HG03064 (cell line): ENCODE measurements at regions not wholly inside any gene's neighbourhood (a gene's known extent, or its start where the extent isn't known, plus 50 kb on each side); places are given as distances from the start of the nearest gene placed in this dataset.
"Not testable (repeated sequence)": the region's sequence is repeated elsewhere in the genome, so short reads cannot be mapped to it uniquely, and the experiment has no call there.

ENCODE experiments used
- ATAC-seq: cut with Tn5 transposase; IDR thresholded peaks from one replicate; pipeline ENCODE4 v1.9.1; 2021; ENCODE audit warnings: low read depth; ENCODE audit not compliant: unreplicated experiment

- no peak for ATAC-seq
Observed at GRCh38 chr2:176780348-176780747, 432.2 kb upstream of the HNRNPA3 start.

GRCh38 chr2:176781570-176782217 is 430.9 kb upstream of the HNRNPA3 start:
- ATAC-seq: no peak

- no peak for ATAC-seq
Observed at GRCh38 chr2:176784633-176785200, 427.9 kb upstream of the HNRNPA3 start.

GRCh38 chr2:176789751-176790150 is 422.8 kb upstream of the HNRNPA3 start:
- no peak for ATAC-seq

GRCh38 chr2:176790468-176790867 is 422.1 kb upstream of the HNRNPA3 start:
- no peak for ATAC-seq

- ATAC-seq: no peak
Observed at GRCh38 chr2:176793792-176794191, 418.8 kb upstream of the HNRNPA3 start.

- no peak for ATAC-seq
Observed at GRCh38 chr2:176794392-176794791, 418.2 kb upstream of the HNRNPA3 start.

GRCh38 chr2:176795823-176796222 is 416.8 kb upstream of the HNRNPA3 start:
- no peak for ATAC-seq

- ATAC-seq: not testable (repeated sequence)
Observed at GRCh38 chr2:176796677-176797076, 415.9 kb upstream of the HNRNPA3 start.

- ATAC-seq: no peak
Observed at GRCh38 chr2:176804392-176804791, 408.2 kb upstream of the HNRNPA3 start.

GRCh38 chr2:176805345-176805744 is 407.2 kb upstream of the HNRNPA3 start:
- no peak for ATAC-seq

GRCh38 chr2:176812246-176812775 is 400.3 kb upstream of the HNRNPA3 start:
- ATAC-seq: no peak

- no peak for ATAC-seq
Observed at GRCh38 chr2:176813156-176813555, 399.4 kb upstream of the HNRNPA3 start.

- ATAC-seq: no peak
Observed at GRCh38 chr2:176813621-176814049, 399.0 kb upstream of the HNRNPA3 start.

- ATAC-seq: no peak
Observed at GRCh38 chr2:176814274-176814673, 398.3 kb upstream of the HNRNPA3 start.

- no peak for ATAC-seq
Observed at GRCh38 chr2:176814740-176815367, 397.7 kb upstream of the HNRNPA3 start.

- no peak for ATAC-seq
Observed at GRCh38 chr2:176817061-176817565, 395.5 kb upstream of the HNRNPA3 start.

GRCh38 chr2:176818076-176818475 is 394.5 kb upstream of the HNRNPA3 start:
- no peak for ATAC-seq

GRCh38 chr2:176818617-176819016 is 394.0 kb upstream of the HNRNPA3 start:
- ATAC-seq: no peak

GRCh38 chr2:176819306-176819705 is 393.3 kb upstream of the HNRNPA3 start:
- ATAC-seq: no peak

- no peak for ATAC-seq
Observed at GRCh38 chr2:176820371-176820932, 392.1 kb upstream of the HNRNPA3 start.
